Activated CD4-positive, alpha-beta T cell treated with anti-CD3 and anti-CD28 coated beads for 48 hours (primary cell): ENCODE measurements at regions not wholly inside any gene's neighbourhood (a gene's known extent, or its start where the extent isn't known, plus 50 kb on each side); places are given as distances from the start of the nearest gene placed in this dataset.
A peak's percentile ranks its signal among the peaks of the same experiment; 100 is the strongest.
"Not testable (repeated sequence)": the region's sequence is repeated elsewhere in the genome, so short reads cannot be mapped to it uniquely, and the experiment has no call there.

Source experiments
- DNase-seq: peaks from one replicate; pipeline ENCODE4 v3.0.0-alpha.2; 2020

DNA sequence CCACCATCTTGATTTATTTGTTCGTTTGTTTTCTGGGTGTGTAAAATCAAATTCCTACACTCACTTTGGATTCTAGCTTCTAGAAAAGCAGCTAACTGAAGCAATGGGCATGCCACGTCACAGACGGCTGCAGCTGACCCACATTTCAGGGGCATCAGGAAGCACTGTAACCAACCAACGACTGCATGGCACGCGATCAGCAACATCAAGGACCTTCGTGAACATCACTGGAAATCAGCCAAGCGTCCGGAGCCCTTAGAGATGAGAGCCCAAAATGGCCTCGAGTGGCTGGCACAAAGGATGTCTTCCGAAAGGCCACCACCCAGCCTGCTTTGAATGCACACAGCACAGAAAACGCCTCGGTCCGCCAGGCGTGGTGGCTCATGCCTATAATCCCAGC, 191.1 kb downstream of the OLFM1 start:
- no peak for DNase-seq

DNA sequence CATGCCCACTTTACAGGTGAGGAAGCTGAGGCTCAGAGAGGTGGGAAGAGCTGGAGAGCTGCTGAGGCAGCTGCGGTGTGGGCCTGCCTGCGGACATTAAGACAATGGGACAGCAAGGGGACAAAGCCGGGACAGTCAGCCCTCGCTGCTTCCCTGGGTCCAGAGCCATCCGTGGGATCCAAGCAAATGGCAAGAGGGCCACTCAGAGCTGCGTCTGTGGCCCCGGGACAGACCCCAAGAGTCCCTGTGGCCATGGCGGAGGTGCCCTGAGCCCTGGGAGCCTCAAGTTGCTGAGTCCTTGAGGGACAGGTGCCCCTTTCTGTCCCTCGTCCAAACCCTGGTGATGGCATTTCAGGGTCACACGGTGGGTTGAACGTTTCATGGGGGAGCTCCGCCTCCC, 191.9 kb downstream of the OLFM1 start:
- DNase-seq = no peak

DNA sequence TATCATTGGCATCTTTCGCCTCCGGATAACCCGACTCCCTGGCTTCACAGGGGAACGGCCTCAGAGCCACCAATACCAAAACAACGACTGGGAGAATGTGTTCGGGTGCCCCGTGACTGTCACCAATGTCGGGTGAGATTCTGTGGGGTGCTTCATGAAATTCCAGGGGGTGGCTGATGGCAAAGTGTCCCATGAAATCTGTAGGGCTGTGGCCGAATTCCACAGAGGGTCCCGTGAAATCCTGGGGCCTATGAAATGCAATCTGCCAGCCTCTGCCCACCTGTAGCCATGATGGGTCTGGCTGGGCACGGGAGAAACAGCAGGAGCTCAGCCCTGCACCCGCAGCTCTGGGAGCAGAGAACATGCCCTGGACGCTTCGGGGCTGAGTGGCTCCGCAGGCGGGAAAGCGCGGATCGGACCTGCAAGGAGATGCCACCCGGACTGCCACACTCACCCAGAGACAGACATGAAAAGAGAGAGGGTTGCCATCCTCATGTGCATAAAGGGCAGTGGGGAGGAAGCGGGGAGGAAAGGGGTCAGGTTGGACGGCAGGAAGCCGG, 192.4 kb downstream of the OLFM1 start:
- no peak for DNase-seq

DNA sequence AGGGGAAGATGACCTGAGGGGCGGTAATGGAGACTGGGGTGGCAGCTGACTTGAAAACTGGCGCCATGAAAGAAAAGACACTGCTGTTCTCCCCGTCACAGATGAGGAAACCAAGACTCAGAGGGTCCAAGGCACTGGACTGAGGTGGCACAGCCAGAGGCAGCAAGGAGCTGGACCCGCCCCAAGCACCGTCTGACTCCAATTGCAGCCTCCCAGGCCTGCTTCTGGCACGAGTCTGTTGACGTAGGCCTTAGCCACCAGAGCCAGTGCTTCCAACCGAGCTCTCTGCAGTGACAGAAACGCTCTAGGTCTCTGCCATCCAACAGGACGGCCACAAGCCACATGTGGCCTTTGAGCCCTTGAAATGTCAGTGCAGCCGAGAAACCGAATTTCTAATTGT, 193.2 kb downstream of the OLFM1 start:
- DNase-seq = no peak

DNA sequence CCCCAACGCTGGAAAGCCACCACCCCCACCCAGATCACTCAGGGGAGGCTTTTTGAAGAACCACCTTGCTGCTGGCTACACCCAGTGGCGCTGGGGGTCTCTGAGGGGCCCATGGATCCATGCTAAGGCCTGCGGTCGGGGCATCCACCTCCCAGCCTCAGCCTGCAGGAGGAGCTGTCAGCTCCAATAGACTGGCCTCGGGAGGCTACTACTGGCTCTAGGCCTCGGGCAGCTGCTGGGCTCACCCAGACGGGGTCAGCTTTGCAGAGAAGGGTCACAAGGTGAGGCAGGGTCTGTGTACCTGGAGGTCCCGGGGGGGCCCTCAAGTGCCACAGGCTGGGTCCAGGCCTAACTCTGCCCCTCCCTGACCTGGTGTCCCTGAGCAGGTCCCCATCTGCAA, 193.7 kb downstream of the OLFM1 start:
- DNase-seq = no peak

DNA sequence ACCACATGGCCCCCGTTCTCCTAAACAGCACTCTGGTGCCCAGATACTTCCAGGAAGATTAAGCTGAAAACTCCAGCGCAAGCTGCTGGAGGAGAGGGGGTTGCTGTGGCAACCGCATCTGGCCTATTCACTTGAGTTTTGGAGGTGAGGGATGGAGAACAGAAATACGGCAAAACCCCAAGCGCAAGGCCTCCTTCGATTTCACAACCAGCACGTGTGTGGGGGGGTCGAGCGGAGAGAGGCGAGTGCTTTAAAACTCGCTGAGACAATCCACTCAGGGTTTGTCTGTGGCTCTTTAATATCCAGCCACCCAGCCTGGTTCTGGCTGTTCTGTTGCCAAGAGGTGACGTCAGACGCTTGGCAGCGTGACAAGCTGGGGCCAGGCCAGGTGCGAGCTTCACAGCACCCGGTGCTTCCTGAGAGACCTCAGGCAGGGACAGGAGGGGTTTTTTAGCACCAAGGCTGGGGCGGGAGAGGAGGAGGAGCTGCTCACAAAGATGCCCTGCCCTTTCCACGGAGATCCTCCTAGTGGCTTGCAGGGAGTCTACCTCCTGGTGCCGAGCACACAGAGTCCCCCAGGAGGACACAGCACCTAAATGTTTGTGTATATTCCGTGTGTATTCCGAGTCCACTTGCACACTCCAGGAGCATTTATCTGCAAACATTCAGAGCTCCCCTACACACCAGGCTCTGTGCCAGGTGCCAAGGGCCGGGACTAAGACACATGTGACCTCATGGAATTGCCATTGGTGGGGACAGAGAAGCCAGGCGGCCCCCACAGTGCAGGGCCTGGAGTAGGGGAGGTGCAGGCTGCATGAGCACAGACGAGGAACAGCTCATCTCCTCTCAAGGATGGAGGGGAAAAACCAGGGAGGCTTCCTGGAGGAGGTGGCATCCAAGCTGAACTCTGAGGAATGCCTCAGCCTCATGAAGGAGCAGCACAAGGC, 194.6 kb downstream of the OLFM1 start:
- DNase-seq = peak; percentile 25

DNA sequence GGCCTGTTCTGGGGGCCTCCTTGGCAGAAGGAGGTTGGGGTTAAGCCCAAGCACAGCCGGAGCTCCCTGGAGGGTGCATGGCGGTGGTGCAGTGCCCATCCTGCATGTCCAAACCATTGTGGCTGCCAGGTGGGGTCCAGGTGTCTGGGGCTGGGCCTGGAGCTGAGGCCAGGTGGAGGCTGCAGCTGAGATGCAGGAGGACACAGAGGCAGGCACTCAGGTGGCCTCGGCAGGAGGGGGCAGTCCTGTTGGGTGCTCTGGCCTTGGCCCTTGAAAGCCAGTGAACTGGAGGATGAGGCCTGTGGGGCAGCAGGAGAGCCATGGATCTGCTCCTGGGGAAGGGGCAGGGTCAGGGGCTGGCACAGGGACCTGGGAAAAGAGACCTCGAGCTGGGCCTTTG, 195.3 kb downstream of the OLFM1 start:
- DNase-seq = no peak

DNA sequence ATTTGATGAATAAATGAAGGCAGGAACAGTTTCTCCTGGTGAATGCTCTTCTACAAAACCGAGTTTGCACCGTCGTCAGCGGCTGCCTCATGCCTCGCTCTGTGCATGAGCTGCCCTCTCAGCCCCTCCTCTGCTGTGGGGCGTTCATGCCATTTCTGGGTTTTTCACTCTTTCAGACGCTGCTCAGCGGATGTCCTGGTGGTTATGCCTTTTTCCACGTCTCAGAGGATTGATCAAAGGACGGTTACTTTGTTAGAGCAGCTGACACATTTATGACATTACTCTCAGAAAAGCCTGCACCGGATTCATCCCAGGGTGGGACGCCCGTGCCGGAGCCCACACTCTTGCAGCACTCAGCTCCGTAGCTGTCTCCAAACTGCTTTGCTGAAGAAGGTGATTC, 195.9 kb upstream of the PPP1R26 start:
- DNase-seq = no peak

DNA sequence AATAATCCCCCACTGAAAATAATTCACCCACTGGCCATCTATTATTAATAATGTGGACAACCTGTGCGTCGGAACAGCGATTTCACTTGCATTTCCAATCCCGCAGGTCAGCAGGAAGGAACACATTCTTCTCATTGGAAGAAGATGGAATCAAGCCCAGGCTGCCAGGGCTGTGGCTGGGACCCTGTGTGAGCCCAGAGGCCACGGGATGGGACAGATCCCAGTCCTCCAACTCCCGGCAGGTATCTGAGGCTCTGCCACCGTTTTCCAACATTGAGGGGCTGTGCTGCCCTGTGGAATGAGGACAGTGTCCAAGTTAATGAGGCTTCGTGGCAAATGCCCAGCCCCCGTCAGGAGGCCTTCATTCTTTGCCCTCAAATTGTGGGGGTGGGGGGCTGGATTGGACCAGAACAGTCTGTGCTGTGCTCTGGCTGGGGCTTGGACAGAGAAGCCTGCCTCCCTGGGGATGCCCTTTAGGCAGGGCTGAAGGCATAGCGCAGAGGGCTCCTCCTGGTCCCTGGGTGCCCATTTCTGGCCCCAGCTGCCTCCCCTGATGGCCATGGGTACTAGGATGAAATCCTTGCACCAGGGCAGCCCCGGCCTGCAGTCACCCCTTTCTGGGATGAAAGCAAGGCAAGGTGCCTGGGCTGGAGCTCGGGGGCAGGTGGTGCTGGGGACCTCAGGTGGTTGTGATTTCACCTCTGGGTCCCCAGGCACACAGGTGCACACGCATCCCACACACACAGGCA, 195.0 kb upstream of the PPP1R26 start:
- no peak for DNase-seq

DNA sequence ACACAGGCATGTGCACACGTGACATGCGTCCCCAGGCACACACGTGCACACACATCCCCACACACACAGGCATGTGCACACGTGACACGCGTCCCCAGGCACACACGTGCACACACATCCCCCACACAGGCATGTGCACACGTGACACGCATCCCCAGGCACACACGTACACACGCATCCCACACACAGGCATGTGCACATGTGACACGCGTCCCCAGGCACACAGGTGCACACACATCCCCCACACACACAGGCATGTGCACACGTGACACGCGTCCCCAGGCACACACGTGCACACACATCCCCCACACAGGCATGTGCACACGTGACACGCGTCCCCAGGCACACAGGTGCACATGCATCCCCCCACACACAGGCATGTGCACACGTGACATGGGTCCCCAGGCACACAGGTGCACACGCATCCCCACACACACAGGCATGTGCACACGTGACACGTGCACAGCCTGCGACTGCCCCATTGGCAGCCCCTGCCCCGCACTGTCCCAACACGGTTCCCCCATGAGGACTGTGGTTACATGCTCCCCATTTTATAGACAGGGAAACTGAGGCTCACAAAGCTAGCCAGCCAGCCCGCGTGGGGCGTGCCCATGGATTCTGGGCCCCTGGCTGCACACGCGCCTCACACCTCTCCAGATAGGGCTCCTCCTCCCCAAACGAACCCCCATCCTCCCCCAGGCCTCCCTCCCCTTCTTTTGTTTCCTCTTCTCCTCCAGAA, 193.2 kb upstream of the PPP1R26 start:
- DNase-seq = not testable (repeated sequence)

DNA sequence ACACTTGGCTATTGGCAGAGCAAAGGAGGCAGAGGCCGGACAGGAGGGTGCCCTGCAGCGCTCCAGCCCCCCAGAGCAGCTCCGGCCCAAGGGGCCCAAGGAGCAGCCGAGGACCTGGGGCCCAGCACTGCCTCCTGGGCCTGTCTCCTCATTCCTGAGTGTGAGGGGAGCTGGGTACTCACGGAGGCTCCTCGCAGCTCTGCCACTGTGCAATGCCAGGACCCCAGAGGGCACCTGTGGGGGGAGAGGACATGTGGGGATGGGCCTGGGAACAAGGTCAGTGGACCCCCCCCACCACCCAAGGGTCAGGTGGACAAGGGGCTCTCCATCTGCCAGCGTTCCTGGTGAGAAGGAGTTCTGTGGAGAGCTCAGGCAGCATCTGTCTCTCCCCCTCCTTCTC, 192.6 kb upstream of the PPP1R26 start:
- no peak for DNase-seq

DNA sequence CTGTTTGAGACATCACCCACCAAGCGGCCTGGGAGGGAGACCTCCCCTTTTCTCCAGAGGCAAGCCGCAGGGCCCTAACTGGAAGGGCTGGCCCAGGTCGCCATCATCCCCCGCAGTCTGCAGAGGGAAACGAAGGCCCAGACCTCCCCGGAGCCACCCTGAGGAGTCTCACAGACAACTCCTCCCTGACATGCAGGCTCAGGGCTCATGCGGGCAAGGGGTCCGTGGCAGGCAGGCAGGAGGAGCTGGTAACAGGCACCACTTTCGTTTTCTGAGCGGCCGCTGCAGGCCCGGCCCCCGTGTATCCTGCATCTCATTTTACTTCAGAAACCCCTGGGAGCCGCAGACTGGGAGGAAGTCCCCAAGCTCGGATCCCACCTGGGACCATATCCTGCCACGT, 192.0 kb upstream of the PPP1R26 start:
- DNase-seq = no peak

DNA sequence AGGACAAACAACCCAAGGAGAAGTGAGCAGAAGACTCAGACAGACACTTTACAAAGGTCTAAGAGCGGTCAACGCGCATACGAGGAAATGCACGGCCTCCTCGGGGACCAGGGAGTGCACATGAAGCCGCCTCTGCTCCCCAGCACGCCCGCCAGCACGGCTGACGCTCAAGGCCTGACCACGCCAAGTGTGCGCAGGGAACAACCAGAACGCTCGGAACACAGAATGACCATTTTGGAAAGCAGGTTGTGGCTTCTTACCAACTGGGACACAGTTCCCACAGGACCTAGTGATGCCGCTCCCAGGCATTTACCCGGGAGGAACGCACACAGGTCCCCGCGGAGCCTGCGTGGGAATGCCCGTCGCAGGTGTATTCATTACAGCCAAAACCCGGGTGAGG, 191.5 kb upstream of the PPP1R26 start:
- no peak for DNase-seq

DNA sequence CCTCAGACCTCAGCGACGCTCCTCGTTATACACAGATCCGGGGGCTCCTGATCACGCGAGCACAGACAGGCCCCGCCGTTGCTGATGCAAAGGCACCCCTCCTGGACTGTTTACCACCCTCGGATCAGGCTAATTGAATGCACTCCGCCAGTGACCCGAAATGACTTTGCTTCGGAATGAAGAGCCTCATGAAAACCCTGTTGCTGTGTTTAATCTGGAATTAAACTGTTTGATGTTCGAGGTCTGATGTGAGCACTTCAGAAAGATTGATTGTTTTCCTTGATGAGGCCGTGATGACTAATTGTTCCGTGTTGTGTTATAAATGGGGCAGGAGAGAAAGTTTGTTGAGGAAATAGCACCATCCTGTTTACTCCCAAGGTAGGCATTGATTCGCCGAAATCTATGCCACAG, 190.5 kb upstream of the PPP1R26 start:
- DNase-seq = no peak

DNA sequence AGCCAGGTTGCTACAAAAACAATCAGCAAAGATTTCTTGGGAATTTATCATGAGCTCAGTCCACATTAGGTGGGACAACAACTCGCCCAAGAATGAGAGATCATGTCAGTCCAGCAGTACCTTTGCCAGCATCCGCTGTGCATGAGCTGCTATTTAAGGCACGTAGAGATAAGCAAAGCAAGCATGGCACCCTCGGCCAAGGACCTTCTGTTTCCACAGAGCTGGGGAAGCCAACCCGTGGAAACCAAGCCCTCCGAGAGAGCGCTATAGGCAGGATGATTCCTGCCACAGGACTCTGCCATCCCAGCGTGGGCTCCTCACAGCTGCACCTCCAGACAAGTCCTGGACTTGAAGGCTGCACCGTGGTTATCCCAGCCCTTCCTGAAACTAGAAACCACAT, 189.5 kb upstream of the PPP1R26 start:
- DNase-seq = no peak

DNA sequence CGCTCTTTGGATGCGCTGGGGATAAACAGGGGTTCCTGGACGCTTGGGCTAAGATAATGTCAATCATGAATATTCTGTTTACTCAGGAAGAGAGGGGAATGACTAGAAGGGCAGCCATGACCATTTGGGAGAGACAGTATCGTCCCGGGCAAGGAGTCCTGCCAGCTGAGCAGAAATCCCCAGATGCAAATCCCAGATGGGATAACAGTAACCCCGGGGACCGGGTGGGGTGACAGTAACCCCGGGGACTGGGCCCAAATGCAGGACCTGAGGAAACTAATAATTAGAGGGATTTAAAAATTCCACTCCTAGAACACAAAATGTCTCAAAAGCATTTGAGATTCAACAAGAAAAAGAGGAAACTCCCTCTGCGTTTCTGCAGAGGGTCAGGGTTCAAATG, 189.0 kb upstream of the PPP1R26 start:
- DNase-seq = no peak

DNA sequence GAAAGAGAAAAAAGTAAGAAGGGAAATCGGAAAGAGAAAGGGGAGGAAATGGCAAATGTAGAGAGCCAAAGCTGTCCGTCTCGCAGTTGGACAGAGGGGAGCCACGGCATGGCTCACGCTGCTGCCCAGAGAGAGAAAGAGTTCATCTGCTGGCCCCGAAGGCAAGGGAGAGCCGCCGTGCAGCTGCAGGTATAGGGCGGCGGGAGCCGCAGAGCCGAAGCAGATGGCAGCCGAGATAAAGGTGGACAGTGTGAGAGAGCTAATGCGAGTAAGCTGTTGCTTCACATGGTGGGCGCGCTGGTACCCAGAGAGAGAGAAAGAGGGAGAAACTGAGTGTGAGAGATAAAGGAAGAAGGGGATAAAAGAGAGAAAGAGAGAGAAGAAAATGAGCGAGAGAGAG, 188.4 kb upstream of the PPP1R26 start:
- DNase-seq = no peak

DNA sequence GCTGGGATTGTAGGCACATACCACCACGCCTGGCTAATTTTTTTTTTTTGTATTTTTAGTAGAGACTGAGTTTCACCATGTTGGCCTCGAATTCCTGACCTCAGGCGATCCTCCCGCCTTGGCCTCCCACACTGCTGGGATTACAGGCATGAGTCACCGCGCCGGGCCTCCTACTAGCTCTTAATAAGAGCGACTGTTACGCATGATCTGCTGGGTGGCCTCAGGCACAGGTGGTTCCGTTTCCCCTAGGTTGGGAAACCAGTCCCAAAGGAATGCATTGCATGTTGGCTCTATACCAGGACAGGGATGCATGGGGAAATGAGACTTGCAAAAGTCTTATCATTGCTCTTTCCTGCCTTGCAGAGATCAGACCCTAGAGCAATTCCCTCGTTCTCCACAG, 184.7 kb upstream of the PPP1R26 start:
- DNase-seq = no peak

DNA sequence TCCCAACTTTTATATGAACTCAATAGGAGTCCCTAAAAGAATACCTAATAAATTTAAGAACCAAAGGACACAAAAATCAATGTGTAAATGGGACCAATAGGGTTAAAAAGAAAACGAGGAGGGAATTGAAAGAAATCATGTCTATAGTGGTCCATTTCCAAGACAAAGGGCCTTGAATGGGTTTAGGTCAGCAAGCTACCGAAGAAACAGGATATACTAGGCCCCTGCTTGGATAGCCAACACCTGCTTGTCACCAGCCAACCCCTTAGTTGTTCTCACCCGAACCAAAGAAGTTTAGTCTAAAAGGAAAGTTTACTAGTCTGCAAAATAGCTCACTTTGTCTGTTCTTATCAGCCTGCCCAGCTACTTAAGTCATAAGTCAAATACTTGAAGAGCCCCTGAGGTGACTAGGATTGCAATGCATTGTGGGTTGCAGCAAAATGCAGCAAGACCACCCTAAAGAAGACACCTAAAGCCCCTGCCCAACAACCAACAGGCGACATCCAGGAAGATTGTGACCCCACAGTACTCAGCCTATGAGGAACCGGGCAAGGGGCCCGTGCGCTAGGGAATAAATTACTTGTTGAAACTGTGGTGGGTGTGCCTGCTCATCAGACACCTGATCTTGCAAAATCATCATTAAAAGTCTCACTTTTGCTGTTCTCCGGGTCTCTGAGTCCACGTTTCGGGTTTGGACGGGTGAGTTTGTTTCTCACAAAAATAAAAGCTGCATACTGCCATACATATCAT, 183.9 kb upstream of the PPP1R26 start:
- no peak for DNase-seq

DNA sequence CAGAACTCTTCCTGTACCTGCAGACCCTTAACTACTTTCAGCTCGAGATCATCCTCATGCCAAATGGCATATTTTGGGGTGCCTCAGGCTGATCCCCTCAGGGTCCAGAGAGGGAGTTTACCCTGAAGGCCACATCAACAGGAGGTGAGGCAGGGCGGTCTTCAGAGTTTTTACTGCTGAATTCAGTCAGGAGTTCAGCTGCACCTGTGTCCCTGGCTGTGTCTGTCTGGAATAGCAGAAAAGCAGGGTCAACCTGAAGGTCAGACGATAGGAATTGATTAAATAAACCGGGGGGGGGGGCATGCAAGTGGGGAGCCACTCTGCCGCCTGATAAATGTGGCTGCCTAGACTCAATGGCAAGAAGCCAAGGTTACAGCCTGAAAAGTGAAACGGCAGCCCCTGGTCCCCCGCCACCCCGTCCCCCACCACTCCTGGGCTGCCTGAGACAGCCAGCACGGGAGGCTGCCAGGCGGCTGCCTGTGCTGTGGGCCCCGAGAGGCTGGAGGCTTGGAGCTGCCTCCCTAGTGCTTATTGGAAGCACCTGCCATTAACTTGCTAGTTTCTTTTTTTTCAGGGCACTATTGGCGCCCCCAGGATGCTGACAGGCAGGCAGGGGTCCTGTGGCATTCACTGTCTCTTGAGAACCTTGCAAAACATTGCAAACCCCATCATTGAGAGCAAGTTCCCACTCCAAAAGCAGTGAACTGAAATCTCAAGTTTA, 182.7 kb upstream of the PPP1R26 start:
- no peak for DNase-seq

DNA sequence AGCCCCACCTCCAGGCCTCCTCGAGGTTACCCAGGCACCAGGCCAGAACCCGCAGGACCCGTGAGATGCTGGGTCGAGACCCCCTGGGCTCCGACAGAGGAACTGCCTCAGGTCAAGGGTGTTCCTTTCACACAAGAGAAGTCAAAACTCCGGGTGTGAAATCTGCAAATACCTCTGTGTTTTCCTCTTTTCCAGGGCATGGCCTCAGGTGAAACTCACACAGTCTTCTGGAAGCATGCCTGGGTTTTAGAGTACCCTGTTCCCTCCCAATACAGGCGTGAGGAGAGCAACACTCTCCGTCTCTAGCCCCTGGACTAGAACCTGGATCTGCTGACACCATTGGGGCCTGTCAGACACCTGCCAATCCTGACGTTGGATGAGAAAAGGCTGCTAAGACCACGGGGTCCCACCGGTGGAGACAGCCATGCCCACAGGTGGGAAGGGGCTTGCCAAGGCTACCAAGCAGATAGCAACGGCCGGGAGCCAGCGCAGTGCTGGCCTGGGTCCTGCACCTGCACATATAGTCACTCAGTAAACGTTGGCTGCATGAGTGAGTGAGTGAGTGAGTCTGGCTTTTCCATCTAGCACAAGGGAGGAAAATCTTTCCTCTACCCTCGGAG, 182.0 kb upstream of the PPP1R26 start:
- DNase-seq = no peak
